GM21825 (cell line): ENCODE measurements at regions not wholly inside any gene's neighbourhood (a gene's known extent, or its start where the extent isn't known, plus 50 kb on each side); places are given as distances from the start of the nearest gene placed in this dataset.

Source experiments
- ATAC-seq: cut with Tn5 transposase; IDR thresholded peaks from one replicate; pipeline ENCODE4 v1.9.1; 2021; ENCODE audit warnings: mild to moderate bottlenecking, moderate library complexity; ENCODE audit not compliant: unreplicated experiment

DNA sequence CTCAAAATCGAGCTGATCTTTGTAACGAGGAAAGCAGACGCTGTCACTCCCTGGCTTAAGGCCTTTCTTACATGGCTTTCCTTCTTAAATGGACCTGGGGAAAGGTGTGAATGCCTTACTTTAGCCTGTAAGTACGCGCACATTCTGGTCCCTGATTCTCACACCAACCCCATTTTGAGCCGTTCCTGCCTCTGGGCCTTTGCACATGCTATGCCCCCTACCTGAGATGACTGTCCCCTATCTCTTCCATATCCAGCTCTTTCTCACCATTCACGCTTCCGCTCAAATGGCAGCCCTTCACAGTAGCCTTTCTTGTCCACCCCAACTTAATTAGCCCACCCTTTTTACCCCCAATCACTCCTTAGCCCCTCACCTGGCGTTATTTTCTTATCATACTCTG lies 496.7 kb downstream of the SHQ1 start:
- ATAC-seq: no peak

DNA sequence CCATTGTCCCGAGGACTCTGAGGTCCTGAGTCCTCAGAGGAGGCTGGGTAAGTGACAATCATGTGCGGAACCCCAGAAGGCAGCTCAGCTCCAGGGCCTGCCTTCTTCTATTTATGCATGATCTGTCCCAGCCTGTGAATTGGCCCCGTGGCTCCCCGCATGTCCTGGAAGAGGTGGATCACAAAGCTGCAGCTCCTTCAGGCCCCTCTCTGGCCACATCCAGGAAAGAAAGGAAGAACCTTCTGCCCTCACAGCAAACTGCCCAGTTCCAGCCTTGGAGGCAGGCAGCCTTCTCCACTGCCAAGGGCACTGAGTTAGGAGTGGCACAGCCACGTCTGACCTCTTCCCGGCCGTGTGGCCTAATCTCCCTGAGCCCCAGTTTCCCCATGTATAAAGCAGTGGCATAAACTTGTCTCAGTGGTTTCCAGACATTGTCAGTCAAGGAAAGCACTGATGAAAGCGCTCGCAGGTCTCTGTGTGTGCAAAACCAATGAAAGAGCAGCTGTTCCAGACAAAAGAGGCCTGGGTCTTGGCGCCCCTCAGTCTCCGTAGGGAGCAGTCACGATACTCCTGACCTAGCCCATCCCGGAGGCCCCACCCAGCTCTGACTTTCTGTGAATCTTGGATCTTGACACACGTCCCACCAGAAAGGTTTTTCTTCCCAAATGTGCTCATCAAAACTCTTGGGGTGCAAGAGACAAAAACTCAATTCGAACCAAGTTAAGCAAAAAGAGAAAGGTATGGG lies 497.3 kb downstream of the SHQ1 start:
- ATAC-seq: no peak

DNA sequence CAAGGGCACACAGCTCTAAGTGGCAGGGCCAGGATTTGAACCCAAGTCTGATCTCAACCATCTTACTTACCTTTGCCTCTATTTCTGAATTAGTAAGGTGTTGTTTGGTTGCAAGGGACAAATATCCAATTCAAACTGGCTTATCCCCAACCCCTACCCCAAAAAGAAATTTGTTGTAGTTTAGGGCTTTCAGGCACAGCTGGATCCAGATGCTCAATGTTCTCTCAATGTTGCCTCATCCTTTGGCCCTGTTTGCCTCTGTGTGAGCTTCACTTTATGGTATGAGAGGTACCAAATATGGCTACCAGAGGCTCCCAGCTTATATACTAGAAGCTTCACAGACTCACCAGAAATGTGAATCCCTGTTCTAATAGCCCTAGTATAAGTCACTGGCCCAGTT lies 499.9 kb downstream of the SHQ1 start:
- ATAC-seq: no peak

DNA sequence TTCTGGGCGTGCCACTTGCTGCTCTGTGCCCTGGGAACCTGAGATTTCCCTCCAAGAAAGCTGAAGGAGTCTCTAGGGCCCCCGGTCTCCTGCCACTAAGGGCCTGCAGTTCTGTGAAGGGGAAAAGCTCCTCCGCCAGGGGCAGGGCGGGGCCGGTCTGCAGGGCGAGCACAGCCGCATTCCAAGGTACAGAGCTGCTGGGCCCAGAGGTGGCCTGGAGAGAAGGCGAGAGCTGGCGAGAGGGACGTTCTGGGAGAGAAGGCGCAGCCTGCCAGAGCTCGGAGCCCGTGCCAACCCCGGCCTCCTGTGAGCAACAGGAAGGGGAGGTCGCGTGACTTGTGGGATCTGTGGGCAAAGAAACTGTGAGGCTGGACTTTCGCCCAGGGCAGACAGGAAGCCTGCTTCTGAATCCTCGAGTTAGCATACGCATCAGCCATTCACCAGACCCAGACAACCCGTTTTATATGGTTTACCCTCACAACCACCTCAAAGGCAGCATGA lies 500.4 kb downstream of the SHQ1 start:
- peak; percentile 48 for ATAC-seq

DNA sequence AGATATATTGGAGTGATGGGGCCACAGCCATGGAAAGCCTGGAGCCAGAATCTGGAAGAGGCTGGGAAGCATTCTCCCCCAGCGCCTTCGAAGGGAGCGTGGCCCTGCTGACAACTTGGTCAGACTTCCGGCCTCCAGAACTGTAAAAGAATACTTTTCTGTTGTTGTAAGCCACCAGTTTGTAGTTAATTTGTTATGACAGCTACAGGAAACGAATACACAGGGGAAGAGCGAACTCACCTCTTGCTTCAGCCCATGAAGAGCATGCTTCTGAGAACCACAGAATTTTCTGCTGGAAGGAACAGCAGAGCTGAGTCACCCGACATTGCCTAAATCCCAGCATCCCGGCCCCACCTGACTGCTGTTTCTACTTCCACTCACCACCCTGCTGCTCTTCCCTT lies 501.7 kb downstream of the SHQ1 start:
- no peak for ATAC-seq

DNA sequence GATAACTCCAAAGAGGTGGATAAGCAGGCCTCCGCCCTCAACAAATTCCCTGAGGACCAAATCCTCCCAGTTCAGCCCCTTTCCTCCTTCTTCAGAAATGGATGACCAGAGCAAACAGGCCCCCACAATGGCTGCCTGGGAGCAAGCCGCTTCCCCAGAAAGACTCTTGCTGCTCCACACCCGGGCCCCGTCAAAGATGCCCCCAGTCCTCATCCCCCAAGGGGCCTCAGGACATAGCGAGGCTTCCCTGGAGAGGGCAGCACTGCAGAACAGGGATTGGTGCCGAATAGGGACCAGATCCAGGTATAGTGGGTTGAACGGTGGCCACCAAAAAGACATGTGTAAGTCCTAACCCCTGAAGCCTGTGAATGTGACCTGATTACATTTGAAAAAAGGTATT lies 502.3 kb downstream of the SHQ1 start:
- no peak for ATAC-seq

DNA sequence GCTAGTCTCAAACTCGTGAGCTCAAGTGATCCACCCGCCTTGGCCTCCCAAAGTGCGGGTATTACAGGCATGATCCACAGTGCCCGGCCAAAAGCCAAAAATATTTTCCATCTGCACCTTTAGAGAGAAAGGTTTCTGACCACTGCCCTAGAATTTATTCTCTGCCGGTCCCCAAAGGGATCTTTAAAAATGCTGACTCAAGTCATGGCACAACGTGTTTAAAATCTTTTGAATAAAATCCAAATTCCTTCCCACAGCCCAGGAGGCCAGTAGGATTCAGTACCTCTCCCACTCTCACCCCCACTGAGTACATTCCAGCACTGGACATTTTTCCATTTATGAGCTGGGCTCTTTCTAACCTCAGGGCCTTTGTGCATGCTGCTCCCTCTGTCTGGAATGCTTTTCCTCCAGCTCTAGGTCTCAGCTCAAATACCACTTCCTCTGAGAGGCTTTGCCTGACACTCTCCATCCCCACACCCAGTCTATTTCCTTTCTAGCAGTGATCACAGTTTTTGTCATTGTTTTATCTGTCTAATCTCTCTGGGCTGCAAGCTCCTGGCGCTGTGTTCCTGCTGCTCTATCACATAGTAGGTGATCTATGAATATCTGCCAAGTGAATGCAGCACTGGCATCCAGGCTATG lies 502.9 kb downstream of the SHQ1 start:
- no peak for ATAC-seq

DNA sequence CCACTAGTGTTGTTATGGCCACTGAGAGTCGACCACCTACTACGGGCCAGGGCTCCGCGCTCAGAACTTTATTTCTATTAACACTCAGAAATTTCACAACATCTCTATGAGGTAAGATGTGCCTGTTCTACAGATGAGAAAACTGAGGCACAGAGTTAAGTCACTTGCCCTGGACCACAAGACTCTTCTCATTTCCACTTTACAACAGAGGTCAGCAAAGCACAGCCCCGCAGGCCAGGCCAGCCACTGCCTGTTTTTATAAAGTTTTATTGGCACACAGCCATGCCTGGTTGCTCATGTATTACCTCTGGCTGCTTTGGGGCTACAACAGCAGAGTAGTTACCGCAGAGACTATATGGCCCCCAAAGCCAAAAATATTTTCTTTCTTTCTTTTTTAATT lies 503.6 kb downstream of the SHQ1 start:
- ATAC-seq: no peak

DNA sequence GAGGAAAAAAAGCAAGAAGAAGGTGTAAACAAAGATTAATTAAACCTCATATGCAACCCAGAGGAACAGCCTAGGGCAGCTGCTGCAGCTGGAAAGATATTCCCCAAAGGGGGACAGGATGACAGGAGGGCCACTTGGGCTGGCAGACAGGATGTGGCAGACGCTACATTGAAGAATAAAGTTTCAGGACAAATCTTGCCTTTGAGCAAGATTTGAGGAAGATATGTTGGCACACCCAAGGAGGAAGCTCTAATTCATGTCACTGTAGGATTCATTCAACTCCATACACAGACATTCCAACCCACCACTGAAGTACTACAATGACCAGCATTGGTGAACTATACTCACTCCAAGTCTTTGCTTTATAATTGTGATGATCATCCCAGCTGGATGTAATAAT lies 504.0 kb downstream of the SHQ1 start:
- no peak for ATAC-seq

DNA sequence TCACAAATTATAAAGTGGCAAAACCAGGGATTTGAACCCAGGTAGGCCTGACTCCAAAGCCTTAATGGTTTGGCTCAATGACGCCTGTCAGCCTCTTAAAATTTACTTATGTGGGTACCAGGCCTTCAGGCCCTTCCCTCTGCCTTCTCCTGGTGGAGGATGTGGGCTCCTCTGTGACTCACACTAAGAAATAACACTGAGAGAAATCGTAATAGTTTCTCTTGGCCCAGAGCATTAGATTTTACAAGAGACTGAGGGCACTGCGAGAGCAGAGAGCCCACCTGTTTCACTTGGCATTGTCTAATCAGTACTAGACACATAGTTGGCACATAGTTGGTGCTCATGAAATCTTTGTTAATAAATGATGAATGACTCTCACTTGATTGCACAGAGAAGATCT lies 505.2 kb downstream of the SHQ1 start:
- no peak for ATAC-seq

DNA sequence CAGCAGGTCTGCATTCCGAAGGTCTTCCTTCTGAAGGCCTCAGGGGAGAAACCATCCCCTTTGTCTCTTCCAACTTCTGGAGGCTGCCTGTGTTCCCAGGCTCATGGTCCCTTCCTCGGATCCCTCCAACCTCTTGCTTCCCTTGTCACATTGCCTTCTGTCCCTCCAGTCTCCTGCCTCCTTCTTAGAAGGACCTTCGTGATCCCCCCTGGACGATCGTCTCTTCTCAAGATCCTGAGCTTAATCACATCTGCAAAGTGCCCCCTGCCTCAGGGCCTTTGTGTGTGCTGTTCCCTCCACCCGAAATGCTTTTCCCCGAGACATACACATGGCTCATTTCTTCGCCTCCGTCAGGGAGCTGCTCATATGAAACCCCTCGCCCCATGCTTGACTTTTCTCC lies 505.8 kb downstream of the SHQ1 start:
- no peak for ATAC-seq

DNA sequence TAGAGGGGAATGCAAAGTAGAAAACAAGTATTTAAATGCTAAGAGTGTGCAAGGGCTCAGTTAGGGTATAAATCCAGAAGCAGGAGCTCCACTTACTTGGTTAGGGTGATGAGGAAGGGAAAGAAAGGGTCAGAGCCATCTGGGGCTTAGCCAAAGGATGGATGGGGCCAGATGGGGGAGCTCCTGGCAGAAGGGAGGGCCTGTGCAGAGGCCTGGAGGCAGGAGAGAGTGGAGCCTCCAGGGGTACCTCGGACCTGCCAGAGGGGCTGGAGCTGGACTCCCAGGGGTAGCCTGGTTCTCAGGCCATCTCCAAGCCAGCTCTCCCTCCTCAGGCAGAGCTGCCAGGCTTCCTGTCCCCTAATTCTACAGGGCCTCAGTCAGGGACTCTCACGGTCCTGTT lies 506.3 kb downstream of the SHQ1 start:
- no peak for ATAC-seq

DNA sequence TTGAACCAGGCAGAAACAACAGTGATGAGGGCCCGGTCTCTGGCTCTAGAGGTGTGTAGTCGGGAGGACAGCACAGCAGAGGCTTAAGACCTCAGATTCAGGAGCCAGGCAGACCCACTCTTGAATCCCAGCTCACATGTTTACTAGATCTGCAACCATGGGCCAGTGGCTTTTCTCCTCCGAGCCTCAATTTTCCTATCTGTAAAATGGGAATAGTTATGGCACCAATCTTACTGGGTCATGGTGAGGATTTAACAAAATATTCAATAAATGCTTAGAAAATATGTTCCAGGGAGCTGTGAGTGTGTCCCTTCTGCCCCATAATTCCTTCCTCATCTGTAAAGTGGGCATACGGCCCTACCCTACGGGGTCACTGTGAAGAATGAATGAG lies 506.9 kb downstream of the SHQ1 start:
- no peak for ATAC-seq

DNA sequence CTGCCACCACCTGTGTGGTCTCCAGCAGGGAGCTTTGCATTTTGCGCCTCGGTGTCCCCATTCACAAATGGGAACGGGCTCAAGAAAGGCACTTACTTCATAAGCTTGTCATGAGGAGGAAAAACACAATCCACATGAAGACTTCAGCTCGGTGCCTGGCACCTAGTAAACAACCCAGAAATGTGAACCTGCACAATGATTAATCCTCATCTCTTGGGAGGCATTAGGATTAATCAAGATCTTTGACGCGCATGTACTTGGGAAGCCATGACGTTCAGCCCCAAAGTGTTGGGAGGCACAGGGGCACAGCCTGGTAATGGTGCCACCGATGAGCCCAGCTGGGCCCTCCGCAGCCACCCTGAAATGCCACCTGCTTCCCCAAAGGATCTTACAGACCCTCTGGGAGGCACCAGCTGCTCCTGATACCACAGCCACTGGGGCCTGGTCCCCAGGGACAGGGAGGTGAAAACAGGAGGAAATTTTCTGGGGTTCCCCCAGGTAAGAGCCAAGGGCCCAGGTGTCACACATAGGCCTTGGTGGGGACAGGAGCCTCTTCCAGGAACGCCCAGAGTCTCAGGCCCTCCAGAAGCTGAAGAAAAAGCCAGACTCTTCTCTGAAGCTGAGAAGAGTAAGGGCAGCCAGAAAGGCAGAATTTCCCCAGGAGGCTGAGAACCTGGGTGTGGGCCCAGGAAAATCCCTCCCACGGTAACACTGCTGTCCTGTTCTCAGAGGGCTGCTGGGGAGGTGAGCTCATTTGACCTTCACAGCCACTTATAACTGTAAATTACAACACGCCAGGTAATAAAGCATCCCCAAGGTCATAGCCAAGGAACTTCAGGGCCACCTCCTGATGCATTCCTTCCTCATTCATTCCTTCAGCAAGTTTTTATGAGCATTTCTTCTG lies 507.5 kb downstream of the SHQ1 start:
- no peak for ATAC-seq

DNA sequence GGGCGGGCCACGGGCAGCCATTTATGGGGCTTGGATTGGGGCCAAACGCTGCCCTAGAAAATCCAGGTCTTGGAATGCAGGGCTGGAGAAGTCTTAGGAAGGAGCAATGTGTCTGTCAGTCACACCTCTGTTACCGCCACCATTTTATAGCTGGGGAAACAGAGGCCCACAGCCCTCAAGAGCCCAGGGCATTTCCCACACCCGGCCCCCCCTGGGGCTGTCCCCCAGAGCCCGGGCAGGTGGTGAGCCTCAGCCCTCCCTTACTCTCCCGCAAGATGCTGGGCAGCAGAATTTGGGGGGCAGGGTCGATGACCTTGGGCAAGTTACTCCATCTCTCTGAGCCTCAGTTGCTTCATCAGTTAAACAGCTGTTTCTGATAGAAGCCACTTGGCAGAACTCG lies 508.2 kb downstream of the SHQ1 start:
- no peak for ATAC-seq

DNA sequence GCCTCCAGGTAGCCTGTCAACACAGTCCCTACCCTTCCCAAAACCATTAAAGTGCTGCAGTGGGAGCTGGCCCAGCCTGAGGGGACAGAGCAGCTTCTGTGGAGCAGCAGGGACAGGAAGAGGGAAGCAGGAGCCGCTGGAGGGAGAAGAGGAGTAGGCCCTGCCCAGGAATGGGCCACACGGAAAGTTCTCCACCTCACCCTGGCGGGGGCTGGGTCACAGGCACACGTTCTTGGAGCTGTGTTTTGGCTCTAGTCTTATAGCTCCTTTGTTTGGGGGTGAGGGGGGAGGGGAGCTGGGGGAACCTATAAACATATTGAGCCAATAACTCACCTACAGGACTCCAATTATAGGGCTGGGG lies 508.6 kb downstream of the SHQ1 start:
- no peak for ATAC-seq

DNA sequence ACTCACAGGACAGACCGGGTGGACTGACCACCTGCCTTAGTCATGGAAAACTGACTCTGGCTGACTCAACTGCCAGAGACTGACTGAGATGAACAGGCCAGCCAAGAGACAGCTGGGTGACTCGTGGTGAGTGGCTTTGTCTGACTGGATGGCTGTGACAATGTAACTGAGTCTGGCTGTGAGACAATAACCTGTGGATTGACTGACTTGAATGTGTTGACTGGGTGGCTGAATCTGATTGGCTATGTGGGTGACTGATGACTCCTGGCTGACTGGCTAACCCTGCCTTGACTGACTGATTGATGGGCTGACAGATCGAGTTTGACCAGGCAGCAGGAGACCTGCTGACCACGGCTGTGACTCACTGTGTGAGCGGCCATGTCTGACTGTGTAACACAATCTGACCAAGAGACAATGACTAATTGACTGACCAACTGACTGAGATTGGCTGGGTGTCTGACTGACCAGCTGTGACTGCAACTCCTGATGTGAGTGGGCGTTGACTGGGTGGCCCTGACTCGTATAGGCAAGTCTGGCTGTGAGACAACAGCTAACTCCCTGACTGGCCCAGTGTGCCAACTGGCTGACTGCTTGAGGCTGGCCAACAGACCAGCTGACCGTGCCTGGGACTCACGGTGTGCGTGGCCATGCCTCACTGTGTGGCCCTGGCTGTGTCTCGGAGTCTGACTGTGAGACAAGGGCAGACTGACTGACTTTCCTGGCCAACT lies 509.1 kb downstream of the SHQ1 start:
- no peak for ATAC-seq

DNA sequence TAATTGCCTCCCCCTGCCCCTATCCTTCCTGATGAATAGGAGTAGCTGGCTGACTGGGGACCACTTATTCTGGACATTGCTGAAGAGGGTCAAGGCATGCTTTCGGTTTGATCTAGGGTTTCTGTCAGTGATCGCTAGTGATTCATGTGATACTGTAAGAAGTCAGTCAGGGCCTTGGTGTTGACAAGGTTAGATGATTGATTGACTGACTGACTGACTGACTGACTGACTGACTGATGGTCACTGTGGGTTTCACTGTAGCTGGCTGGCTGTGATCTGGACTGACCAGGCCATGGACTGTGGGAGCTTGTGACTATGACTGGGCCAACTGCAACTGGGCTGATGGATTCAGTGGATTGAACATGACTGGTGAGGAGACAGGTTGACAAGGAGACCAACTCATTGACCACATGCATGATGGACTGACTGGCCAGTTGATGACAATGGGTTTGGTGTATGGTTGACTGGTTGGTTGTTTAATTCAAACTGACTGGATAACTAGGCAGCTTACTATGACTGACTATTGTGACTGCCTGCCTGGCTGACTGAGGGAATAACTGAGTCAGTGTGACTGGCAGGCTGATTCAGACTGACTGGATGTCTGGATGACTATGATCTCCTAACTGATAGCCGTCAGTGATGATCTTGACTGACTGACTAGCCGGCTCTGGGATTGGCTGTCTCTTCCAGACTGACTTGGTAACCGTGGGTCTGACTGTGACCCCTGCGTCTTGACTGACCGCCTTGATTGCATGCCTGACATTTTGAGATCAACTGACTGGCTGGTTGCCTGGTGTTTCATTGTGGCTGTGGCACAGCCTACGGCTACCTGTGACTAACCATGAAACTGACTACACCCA lies 509.9 kb downstream of the SHQ1 start:
- no peak for ATAC-seq

DNA sequence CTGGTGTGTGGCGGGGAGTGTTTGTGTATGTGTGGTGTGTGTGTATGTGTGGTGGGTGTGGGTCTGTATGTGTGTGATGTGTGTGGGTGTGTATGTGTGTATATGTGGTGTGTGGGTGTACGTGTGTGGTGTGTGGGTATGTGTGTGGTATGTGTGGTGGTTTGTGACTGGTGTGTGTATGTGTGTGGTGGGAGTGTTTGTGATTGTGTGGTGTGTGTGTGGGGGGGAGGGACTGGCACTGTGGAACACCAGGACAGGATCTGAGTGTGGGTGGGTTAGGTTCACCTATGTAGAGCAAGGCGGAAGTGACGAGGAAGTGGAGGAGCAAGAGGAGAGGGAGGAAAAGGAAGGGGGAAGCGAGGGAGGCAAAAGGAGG lies 510.8 kb downstream of the SHQ1 start:
- ATAC-seq: no peak

DNA sequence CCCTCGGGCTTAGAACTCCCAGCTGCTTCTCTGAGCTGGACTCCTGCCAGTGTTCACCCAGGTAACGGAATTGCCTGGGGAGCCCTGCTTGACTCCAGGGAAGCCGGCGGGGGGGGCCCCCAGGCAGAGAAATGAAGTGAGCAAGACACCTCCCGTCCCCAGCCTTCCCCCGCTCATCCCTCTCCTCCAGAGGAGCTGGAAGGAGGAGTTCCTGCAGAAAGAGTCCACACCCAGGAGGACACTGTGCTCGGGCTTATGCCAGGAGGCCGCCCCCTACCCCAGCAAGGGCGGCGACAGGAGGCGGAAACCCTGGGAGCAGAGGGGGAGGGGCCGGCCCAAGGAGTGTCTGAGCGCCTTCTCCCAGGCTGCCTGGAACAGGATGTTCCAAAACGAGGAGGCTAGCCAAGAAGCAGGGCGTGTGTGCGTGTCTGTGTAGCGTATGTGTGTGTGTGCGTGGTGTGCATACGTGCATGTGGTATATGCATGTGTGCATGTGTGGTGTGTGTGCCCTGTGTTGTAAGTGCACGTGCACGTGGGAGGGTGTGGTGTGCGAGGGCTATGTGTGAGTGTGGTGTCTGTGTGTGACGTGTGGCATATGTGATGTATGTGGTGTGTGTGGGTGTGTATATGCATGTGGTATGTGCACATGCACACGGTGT lies 511.3 kb downstream of the SHQ1 start:
- no peak for ATAC-seq
